H1 (cell line): ENCODE measurements at regions not wholly inside any gene's neighbourhood (a gene's known extent, or its start where the extent isn't known, plus 50 kb on each side); places are given as distances from the start of the nearest gene placed in this dataset.

Experiments
- CTCF ChIA-PET: fragments of 300-600 bp; sonication (Branson Sonifier 250); formaldehyde crosslinking; loops from one replicate; lab custom pipeline; 2021; ENCODE audit not compliant: partially characterized antibody; lab: Charles Lee
- POLR2A ChIA-PET: fragments of 300-600 bp; sonication (Branson Sonifier 250); formaldehyde crosslinking; loops from one replicate; lab custom pipeline; 2021; ENCODE audit warnings: inconsistent platforms; ENCODE audit not compliant: partially characterized antibody; lab: Charles Lee
- DNase-seq, 2 experiments: peaks; one replicate each; pipeline versions ENCODE4 v3.0.0 to v3.0.0-alpha.2; 2010 to 2022; ENCODE audit warnings: low spot score in 2 of 2, low read depth in 1 of 2, mixed read lengths in 1 of 2
- FAIRE-seq: peaks from 2 replicates; lab custom pipeline; 2011; peaks lifted over from hg19 to GRCh38; lab: Jason Lieb, UNC
- H2AFZ ChIP-seq: 2 replicates; pipeline ENCODE4 v1.8.1; 2012; ENCODE audit warnings: low read length, inconsistent platforms
- H2AK5ac ChIP-seq: 2 replicates; pipeline ENCODE4 v1.6.1; 2013; ENCODE audit warnings: low read depth, low read length
- H2BK120ac ChIP-seq: replicated peaks from 2 replicates; pipeline ENCODE3; 2013; ENCODE audit warnings: low read depth, low read length, inconsistent platforms
- H2BK12ac ChIP-seq: 2 replicates; pipeline ENCODE4 v1.6.1; 2013; ENCODE audit warnings: low read depth, low read length
- H2BK15ac ChIP-seq: 2 replicates; pipeline ENCODE4 v1.6.1; 2013; ENCODE audit warnings: low read length
- H2BK20ac ChIP-seq: 2 replicates; pipeline ENCODE4 v1.6.1; 2013; ENCODE audit warnings: low read length
- H2BK5ac ChIP-seq: 2 replicates; pipeline ENCODE4 v1.6.1; 2013; ENCODE audit warnings: low read depth, low read length
- H3K14ac ChIP-seq: 2 replicates; pipeline ENCODE4 v1.6.1; 2013; ENCODE audit warnings: inconsistent platforms; ENCODE audit not compliant: insufficient read length
- H3K18ac ChIP-seq: 2 replicates; pipeline ENCODE4 v1.6.1; 2013; ENCODE audit warnings: low read length; ENCODE audit errors: extremely low read depth
- H3K23ac ChIP-seq: 2 replicates; pipeline ENCODE4 v1.6.1; 2013; ENCODE audit warnings: inconsistent platforms; ENCODE audit not compliant: insufficient read length
- H3K23me2 ChIP-seq: 2 replicates; pipeline ENCODE4 v1.6.1; 2013; ENCODE audit warnings: low read depth, low read length
- H3K27ac ChIP-seq: 2 replicates; pipeline ENCODE4 v1.6.1; 2011; ENCODE audit warnings: low read depth, low read length, inconsistent platforms
- H3K27me3 ChIP-seq, 4 experiments: replicated peaks in 1 of 4; 1 replicate in 1 of 4; 2 replicates in 3 of 4; pipeline versions ENCODE4 v1.6.1 to v1.8.1; 2011 to 2013; ENCODE audit warnings: low read length in 3 of 4, mild to moderate bottlenecking in 3 of 4, inconsistent platforms in 2 of 4, mixed read lengths in 2 of 4, moderate library complexity in 1 of 4; ENCODE audit not compliant: control insufficient read depth in 3 of 4, insufficient read depth in 3 of 4; ENCODE audit errors: extremely low read depth in 1 of 4
- H3K36me3 ChIP-seq, 4 experiments: 2 replicates each; pipeline versions ENCODE4 v1.6.1 to v1.8.1; 2011 to 2013; ENCODE audit warnings: mild to moderate bottlenecking in 4 of 4, low read length in 3 of 4, moderate library complexity in 2 of 4, control low read depth in 1 of 4, inconsistent platforms in 1 of 4; ENCODE audit not compliant: insufficient read depth in 4 of 4, control insufficient read depth in 2 of 4
- H3K4ac ChIP-seq: replicated peaks from 2 replicates; pipeline ENCODE3; 2013; ENCODE audit warnings: low read length, low read depth, mixed read lengths, inconsistent platforms; ENCODE audit not compliant: insufficient read length
- H3K4me1 ChIP-seq, 4 experiments: replicated peaks in 1 of 4; 1 replicate in 1 of 4; 2 replicates in 3 of 4; pipeline versions ENCODE4 v1.6.1 to v1.8.1; 2011 to 2013; ENCODE audit warnings: low read length in 3 of 4, inconsistent platforms in 2 of 4, mixed read lengths in 1 of 4; ENCODE audit not compliant: insufficient read depth in 4 of 4, control insufficient read depth in 3 of 4
- H3K4me2 ChIP-seq, 2 experiments: 2 replicates each; pipeline versions ENCODE4 v1.6.1 to v1.8.1; 2011 to 2013; ENCODE audit warnings: low read depth in 2 of 2, low read length in 2 of 2, control low read depth in 1 of 2, inconsistent platforms in 1 of 2, mild to moderate bottlenecking in 1 of 2; ENCODE audit not compliant: insufficient read depth in 1 of 2
- H3K4me3 ChIP-seq, 4 experiments: fragments of 200-600, 300-600 bp in 1 of 4; sonication (generic), shearing (Covaris generic), sonication (Bioruptor Twin) in 1 of 4; 2 replicates each; pipeline versions ENCODE4 v1.5.1 to v1.8.1; 2011 to 2016; ENCODE audit warnings: low read length in 4 of 4, low read depth in 3 of 4, control low read depth in 2 of 4, inconsistent platforms in 2 of 4, mild to moderate bottlenecking in 2 of 4, mixed read lengths in 1 of 4, moderate library complexity in 1 of 4; ENCODE audit not compliant: insufficient read depth in 2 of 4; ENCODE audit errors: extremely low read depth in 1 of 4
- H3K56ac ChIP-seq: replicated peaks from 2 replicates; pipeline ENCODE3; 2013; ENCODE audit warnings: low read depth, mild to moderate bottlenecking, mixed read lengths, low read length, inconsistent platforms; ENCODE audit not compliant: insufficient read length
- H3K79me1 ChIP-seq: 2 replicates; pipeline ENCODE4 v1.6.1; 2013; ENCODE audit warnings: low read depth, low read length, control low read depth
- H3K79me2 ChIP-seq, 2 experiments: 2 replicates each; pipeline versions ENCODE4 v1.6.1 to v1.8.1; 2012 to 2013; ENCODE audit warnings: low read length in 2 of 2, mild to moderate bottlenecking in 2 of 2, inconsistent platforms in 1 of 2; ENCODE audit not compliant: insufficient read depth in 2 of 2, control insufficient read depth in 1 of 2
- H3K9ac ChIP-seq, 4 experiments: replicated peaks in 1 of 4; 1 replicate in 1 of 4; 2 replicates in 3 of 4; pipeline versions ENCODE4 v1.6.1 to v1.8.1; 2011 to 2013; ENCODE audit warnings: low read depth in 3 of 4, low read length in 3 of 4, control low read depth in 2 of 4, mild to moderate bottlenecking in 2 of 4, moderate library complexity in 2 of 4, inconsistent platforms in 1 of 4; ENCODE audit errors: extremely low read depth in 1 of 4
- H3K9me3 ChIP-seq, 2 experiments: 2 replicates each; pipeline versions ENCODE4 v1.6.1 to v1.8.1; 2012 to 2013; ENCODE audit warnings: mild to moderate bottlenecking in 2 of 2, moderate library complexity in 2 of 2, control low read depth in 1 of 2, inconsistent platforms in 1 of 2, low read depth in 1 of 2, low read length in 1 of 2, mixed read lengths in 1 of 2; ENCODE audit not compliant: insufficient read depth in 2 of 2
- H4K20me1 ChIP-seq, 2 experiments: replicated peaks in 1 of 2; 2 replicates each; pipeline versions ENCODE3 to v1.8.1; 2011 to 2013; ENCODE audit warnings: inconsistent platforms in 2 of 2, low read length in 2 of 2, mild to moderate bottlenecking in 1 of 2; ENCODE audit not compliant: insufficient read depth in 2 of 2, control insufficient read depth in 1 of 2
- H4K5ac ChIP-seq: 2 replicates; pipeline ENCODE4 v1.6.1; 2013; ENCODE audit warnings: low read length, low read depth, mixed read lengths, inconsistent platforms; ENCODE audit not compliant: insufficient read length
- H4K8ac ChIP-seq: 2 replicates; pipeline ENCODE4 v1.8.0; 2013; ENCODE audit warnings: mild to moderate bottlenecking, moderate library complexity, low read length, inconsistent platforms; ENCODE audit not compliant: insufficient read depth; ENCODE audit errors: extremely low read depth
- H4K91ac ChIP-seq: replicated peaks from 2 replicates; pipeline ENCODE3; 2013; ENCODE audit warnings: low read length, mixed read lengths, inconsistent platforms; ENCODE audit not compliant: insufficient read length
- FOSL1 ChIP-seq: IDR thresholded peaks from 2 replicates; pipeline ENCODE4 v1.6.1; 2011; ENCODE audit warnings: mild to moderate bottlenecking, low read depth, low read length, moderate library complexity; ENCODE audit not compliant: insufficient read depth
- GTF2F1 ChIP-seq: IDR thresholded peaks from 2 replicates; pipeline ENCODE4 v1.6.1; 2012; ENCODE audit warnings: low read depth, low read length, improper control_type of control experiment, borderline replicate concordance
- KDM5A ChIP-seq: fragments of 200-600 bp; IDR thresholded peaks from 2 replicates; pipeline ENCODE4 v1.7.1; 2012; ENCODE audit warnings: mild to moderate bottlenecking, low read length, inconsistent platforms, mixed read lengths
- SAP30 ChIP-seq: fragments of 300-600 bp; sonication (generic); IDR thresholded peaks from 2 replicates; pipeline ENCODE4 v1.7.1; 2012; ENCODE audit warnings: low read length, moderate library complexity, mild to moderate bottlenecking, inconsistent platforms; ENCODE audit not compliant: insufficient read depth, insufficient replicate concordance
- SIX5 ChIP-seq: IDR thresholded peaks from 2 replicates; pipeline ENCODE4 v1.6.1; 2011; ENCODE audit warnings: mild to moderate bottlenecking, low read depth, low read length
- WGBS, 2 experiments: shearing (Covaris generic) in 1 of 2; methylation state at CpG; one replicate each; pipeline versions ENCODE4 v1.1.6 to v1.1.7; 2013 to 2015; ENCODE audit warnings: low lambda C conversion rate in 2 of 2, mixed read lengths in 2 of 2, inconsistent platforms in 1 of 2, low coverage in 1 of 2, missing lambda C conversion rate in 1 of 2; ENCODE audit not compliant: insufficient replicate concordance in 2 of 2, insufficient coverage in 1 of 2, insufficient read length in 1 of 2; ENCODE audit errors: extremely low coverage in 1 of 2, missing lambda C conversion rate in 1 of 2; 5-methylcytosine and 5-hydroxymethylcytosine counted together

- no peak overlapping the region for H3K23ac ChIP-seq
- no peak overlapping the region for H3K4ac ChIP-seq
- no peak overlapping the region for H4K8ac ChIP-seq
- H3K27ac ChIP-seq, result no peak overlapping the region
- no peak for DNase-seq
- H3K9me3 ChIP-seq, result no peaks in the 10 kb centered on the region; a peak in 1 of 4 replicates
- no peak overlapping the region for H2AK5ac ChIP-seq
- 87% methylated on average over 1 of the region's 1 CpG; no CpG with 5 or more reads in 1 of the 2 experiments for WGBS, 2 experiments
- H4K5ac ChIP-seq, result no peak overlapping the region
- H2BK5ac ChIP-seq, result no peak overlapping the region
- H3K4me2 ChIP-seq, result no peak overlapping the region
- H3K79me2 ChIP-seq, result no peaks in the 10 kb centered on the region
- H3K56ac ChIP-seq, result no peak overlapping the region
- ChIA-PET CTCF (no interaction called here), POLR2A (no interaction called here)
- no peak overlapping the region for H2BK120ac ChIP-seq
- no peaks in the 10 kb centered on the region for H3K79me1 ChIP-seq
- no peaks in the 10 kb centered on the region; the same call in 1 of the 2 replicates for H3K23me2 ChIP-seq
- no peak overlapping the region for H3K9ac ChIP-seq
- H3K27me3 ChIP-seq, result no peaks in the 10 kb centered on the region
- H4K91ac ChIP-seq, result no peak overlapping the region
- H3K14ac ChIP-seq, result no peak overlapping the region
- no peaks in the 10 kb centered on the region for H4K20me1 ChIP-seq
- H2AFZ ChIP-seq, result no peak overlapping the region
- H3K18ac ChIP-seq, result no peak overlapping the region
- H2BK12ac ChIP-seq, result no peak overlapping the region
- H2BK15ac ChIP-seq, result no peak overlapping the region
- no peak for FAIRE-seq
- no peak overlapping the region for H2BK20ac ChIP-seq
- H3K36me3 ChIP-seq, result no peaks in the 10 kb centered on the region
- H3K4me1 ChIP-seq, result no peaks in the 10 kb centered on the region
- no peak overlapping the region for H3K4me3 ChIP-seq
- TF ChIP-seq SIX5 (no peak), KDM5A (no peak), GTF2F1 (no peak), FOSL1 (no peak), SAP30 (no peak)
Observed at GRCh38 chr2:12124790-12125189, 378.4 kb downstream of the LPIN1 start.
